ENCODE measurements at regions not wholly inside any gene's neighbourhood (a gene's known extent, or its start where the extent isn't known, plus 50 kb on each side); places are given as distances from the start of the nearest gene placed in this dataset.

DNA sequence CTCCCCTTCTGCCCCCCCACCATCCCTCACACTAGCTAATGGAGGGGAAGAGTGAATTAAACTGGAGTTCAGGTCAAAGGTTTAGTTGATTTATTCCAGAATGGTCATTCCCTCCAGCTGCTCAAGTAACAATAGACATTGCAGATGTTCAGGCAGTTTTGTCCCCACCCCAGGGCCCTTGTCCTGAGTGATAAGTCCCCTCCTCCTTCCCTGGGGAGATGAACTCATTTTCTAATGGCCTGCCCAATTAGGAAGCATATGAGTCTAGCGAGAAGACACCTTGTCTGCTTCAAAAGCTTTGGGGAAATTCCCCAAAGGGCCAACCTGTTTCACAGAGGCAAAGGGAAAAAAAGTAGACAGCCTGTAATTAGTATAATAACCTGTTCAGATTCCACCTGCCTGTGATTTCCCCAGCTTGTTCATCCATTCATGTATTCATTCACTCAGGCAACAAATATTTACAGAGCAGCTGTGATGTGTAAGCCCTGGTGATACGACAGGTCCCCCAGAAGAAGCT is 165.3 kb downstream of the SHQ1 start:
- Histone ChIP-seq H3K27me3 (ENCODE audit: insufficient read depth) (no peaks in the 10 kb centered on the region), H3K4me1 (ENCODE audit: insufficient read depth) (no peaks in the 10 kb centered on the region), H3K36me3 (ENCODE audit: insufficient read depth) (no peaks in the 10 kb centered on the region), H3K79me2 (replicated peaks; ENCODE audit: insufficient read depth) (no peaks in the 10 kb centered on the region), H2AFZ (no peak overlapping the region), H3F3A (replicated peaks; ENCODE audit: low read depth) (no peaks in the 10 kb centered on the region), H3K4me3 (no peak overlapping the region), H3K27ac (ENCODE audit: low read depth) (no peak overlapping the region), H4K20me1 (replicated peaks; ENCODE audit: insufficient read depth) (no peaks in the 10 kb centered on the region), H3K9me2 (ENCODE audit: insufficient read depth) (no peaks in the 10 kb centered on the region; the same call in 1 of the 2 replicates), H3K4me2 (no peak overlapping the region)
- no peak overlapping the region for H3K27ac Mint-ChIP-seq
- no peaks in the 10 kb centered on the region for H3K9me3 Mint-ChIP-seq
- DNase-seq (ENCODE audit: low spot score) (no peak), ATAC-seq (no peak)
- TF ChIP-seq, protein P1, sequence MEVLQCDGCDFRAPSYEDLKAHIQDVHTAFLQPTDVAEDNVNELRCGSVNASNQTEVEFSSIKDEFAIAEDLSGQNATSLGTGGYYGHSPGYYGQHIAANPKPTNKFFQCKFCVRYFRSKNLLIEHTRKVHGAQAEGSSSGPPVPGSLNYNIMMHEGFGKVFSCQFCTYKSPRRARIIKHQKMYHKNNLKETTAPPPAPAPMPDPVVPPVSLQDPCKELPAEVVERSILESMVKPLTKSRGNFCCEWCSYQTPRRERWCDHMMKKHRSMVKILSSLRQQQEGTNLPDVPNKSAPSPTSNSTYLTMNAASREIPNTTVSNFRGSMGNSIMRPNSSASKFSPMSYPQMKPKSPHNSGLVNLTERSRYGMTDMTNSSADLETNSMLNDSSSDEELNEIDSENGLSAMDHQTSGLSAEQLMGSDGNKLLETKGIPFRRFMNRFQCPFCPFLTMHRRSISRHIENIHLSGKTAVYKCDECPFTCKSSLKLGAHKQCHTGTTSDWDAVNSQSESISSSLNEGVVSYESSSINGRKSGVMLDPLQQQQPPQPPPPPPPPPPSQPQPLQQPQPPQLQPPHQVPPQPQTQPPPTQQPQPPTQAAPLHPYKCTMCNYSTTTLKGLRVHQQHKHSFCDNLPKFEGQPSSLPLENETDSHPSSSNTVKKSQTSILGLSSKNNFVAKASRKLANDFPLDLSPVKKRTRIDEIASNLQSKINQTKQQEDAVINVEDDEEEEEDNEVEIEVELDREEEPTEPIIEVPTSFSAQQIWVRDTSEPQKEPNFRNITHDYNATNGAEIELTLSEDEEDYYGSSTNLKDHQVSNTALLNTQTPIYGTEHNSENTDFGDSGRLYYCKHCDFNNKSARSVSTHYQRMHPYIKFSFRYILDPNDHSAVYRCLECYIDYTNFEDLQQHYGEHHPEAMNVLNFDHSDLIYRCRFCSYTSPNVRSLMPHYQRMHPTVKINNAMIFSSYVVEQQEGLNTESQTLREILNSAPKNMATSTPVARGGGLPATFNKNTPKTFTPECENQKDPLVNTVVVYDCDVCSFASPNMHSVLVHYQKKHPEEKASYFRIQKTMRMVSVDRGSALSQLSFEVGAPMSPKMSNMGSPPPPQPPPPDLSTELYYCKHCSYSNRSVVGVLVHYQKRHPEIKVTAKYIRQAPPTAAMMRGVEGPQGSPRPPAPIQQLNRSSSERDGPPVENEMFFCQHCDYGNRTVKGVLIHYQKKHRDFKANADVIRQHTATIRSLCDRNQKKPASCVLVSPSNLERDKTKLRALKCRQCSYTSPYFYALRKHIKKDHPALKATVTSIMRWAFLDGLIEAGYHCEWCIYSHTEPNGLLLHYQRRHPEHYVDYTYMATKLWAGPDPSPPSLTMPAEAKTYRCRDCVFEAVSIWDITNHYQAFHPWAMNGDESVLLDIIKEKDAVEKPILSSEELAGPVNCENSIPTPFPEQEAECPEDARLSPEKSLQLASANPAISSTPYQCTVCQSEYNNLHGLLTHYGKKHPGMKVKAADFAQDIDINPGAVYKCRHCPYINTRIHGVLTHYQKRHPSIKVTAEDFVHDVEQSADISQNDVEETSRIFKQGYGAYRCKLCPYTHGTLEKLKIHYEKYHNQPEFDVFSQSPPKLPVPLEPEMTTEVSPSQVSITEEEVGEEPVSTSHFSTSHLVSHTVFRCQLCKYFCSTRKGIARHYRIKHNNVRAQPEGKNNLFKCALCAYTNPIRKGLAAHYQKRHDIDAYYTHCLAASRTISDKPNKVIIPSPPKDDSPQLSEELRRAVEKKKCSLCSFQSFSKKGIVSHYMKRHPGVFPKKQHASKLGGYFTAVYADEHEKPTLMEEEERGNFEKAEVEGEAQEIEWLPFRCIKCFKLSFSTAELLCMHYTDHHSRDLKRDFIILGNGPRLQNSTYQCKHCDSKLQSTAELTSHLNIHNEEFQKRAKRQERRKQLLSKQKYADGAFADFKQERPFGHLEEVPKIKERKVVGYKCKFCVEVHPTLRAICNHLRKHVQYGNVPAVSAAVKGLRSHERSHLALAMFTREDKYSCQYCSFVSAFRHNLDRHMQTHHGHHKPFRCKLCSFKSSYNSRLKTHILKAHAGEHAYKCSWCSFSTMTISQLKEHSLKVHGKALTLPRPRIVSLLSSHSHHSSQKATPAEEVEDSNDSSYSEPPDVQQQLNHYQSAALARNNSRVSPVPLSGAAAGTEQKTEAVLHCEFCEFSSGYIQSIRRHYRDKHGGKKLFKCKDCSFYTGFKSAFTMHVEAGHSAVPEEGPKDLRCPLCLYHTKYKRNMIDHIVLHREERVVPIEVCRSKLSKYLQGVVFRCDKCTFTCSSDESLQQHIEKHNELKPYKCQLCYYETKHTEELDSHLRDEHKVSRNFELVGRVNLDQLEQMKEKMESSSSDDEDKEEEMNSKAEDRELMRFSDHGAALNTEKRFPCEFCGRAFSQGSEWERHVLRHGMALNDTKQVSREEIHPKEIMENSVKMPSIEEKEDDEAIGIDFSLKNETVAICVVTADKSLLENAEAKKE (CRISPR knock-in tag; IDR thresholded peaks at IDR 0.05), result no peak
- TF ChIP-seq NANOG (IDR thresholded peaks at IDR 0.05; ENCODE audit: borderline replicate concordance) (no peak), EZH2 (IDR thresholded peaks at IDR 0.05; ENCODE audit: low read depth, unreplicated experiment) (no peak), ZNF114 (CRISPR knock-in tag; IDR thresholded peaks at IDR 0.05) (no peak), JUNB (IDR thresholded peaks at IDR 0.05; ENCODE audit: unreplicated experiment) (no peak)
- H3K4me3 Mint-ChIP-seq, result no peak overlapping the region
- H3K4me1 Mint-ChIP-seq, result no peaks in the 10 kb centered on the region; the same call in 2 of the 3 replicates
- no peaks in the 10 kb centered on the region for H3K36me3 Mint-ChIP-seq (ENCODE audit: low read depth)
- peaks cover 1% of the 10 kb centered on the region for H3K27me3 Mint-ChIP-seq (ENCODE audit: insufficient read depth, low read depth, poor library complexity)

DNA sequence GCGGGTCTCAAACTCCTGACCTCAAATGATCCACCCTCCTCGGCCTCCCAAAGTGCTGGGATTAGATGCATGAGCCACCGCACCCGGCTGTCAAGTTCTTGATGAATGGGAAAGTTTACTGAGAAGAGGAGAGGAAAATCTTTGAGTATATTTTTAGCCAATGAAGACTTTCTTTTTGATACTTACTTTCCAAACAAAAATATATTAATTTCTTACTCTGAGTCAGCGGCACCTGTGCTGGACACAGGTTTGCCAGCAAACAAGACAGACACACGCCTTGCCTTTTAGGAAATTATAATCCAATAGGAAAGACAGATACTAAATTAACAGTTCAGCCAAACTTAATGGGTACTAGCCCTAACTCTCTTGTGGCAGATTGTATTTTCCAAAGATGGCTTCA is 166.6 kb downstream of the SHQ1 start:
- DNase-seq (ENCODE audit: low spot score) (no peak), ATAC-seq (no peak)
- no peaks in the 10 kb centered on the region for H3F3A ChIP-seq (replicated peaks; ENCODE audit: low read depth)
- H3K27me3 Mint-ChIP-seq (ENCODE audit: insufficient read depth, low read depth, poor library complexity), result no peaks in the 10 kb centered on the region
- no peaks in the 10 kb centered on the region for H3K36me3 ChIP-seq (ENCODE audit: insufficient read depth)
- no peaks in the 10 kb centered on the region; the same call in 2 of the 3 replicates for H3K4me1 Mint-ChIP-seq
- no peak overlapping the region for H2AFZ ChIP-seq
- H3K9me3 Mint-ChIP-seq, result no peaks in the 10 kb centered on the region
- no peaks in the 10 kb centered on the region for H3K79me2 ChIP-seq (replicated peaks; ENCODE audit: insufficient read depth)
- H4K20me1 ChIP-seq (replicated peaks; ENCODE audit: insufficient read depth), result no peaks in the 10 kb centered on the region
- H3K4me3 Mint-ChIP-seq, result no peak overlapping the region
- H3K9me2 ChIP-seq (ENCODE audit: insufficient read depth), result no peaks in the 10 kb centered on the region; the same call in 1 of the 2 replicates
- no peaks in the 10 kb centered on the region for H3K27me3 ChIP-seq (ENCODE audit: insufficient read depth)
- H3K27ac ChIP-seq (ENCODE audit: low read depth), result no peak overlapping the region
- no peak overlapping the region for H3K4me3 ChIP-seq
- no peaks in the 10 kb centered on the region for H3K36me3 Mint-ChIP-seq (ENCODE audit: low read depth)
- no peak overlapping the region for H3K4me2 ChIP-seq
- H3K27ac Mint-ChIP-seq, result no peak overlapping the region
- H3K4me1 ChIP-seq (ENCODE audit: insufficient read depth), result no peaks in the 10 kb centered on the region
- TF ChIP-seq NANOG (IDR thresholded peaks at IDR 0.05; ENCODE audit: borderline replicate concordance), result no peak
- no peak for TF ChIP-seq ZNF114 (CRISPR knock-in tag; IDR thresholded peaks at IDR 0.05)
- no peak for TF ChIP-seq EZH2 (IDR thresholded peaks at IDR 0.05; ENCODE audit: low read depth, unreplicated experiment)
- TF ChIP-seq ZNF331 (CRISPR knock-in tag; IDR thresholded peaks at IDR 0.05; ENCODE audit: low read depth), result no peak
- TF ChIP-seq, protein P1 (CRISPR knock-in tag; IDR thresholded peaks at IDR 0.05), result no peak
